ENCODE measurements at regions not wholly inside any gene's neighbourhood (a gene's known extent, or its start where the extent isn't known, plus 50 kb on each side); places are given as distances from the start of the nearest gene placed in this dataset.

- no peak for TF ChIP-seq CTCF (IDR thresholded peaks at IDR 0.05; ENCODE audit: low read depth, low read length, missing control alignments)
- no peak for DNase-seq
Measured at GRCh38 chr4:13266687-13267086, 217.5 kb downstream of the RAB28 start.

DNA sequence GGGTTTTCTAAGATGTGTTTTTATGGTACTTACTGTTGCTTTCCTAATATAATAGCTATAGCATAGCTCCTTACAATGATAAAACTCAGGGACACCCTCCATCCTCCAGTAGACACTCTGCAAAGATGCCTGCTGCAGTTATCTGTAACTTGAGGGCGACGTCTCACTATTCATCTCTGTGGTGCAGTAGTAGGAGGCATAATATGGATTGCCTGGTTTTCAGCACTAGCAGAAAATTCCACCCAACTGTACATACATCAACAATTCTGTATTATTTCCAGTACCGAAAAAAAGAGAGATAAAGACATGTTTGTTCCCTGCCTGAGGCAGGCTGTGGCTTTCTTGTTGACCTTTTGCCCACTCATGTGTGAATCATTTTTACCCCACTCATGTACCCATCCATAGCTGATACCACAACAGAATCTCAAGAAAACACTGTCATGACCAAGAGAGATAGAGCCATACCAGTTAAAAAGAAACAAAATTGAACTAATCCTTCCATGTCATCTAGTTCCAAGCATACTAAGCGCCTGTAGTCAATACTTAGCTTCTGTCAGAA lies 220.1 kb downstream of the RAB28 start:
- Histone ChIP-seq H3K27me3 (replicated peaks) (no peaks in the 10 kb centered on the region), H3K4me3 (ENCODE audit: low read depth, low read length) (no peak overlapping the region), H3K36me3 (replicated peaks) (no peaks in the 10 kb centered on the region), H3K27ac (no peak overlapping the region)
- in situ Hi-C loops (cut with HindIII; ENCODE audit: low pct_ligation_motif_present, low sequenced_read_pairs) = no loop called here
- DNase-seq = peak; percentile 9
- no peak for TF ChIP-seq CTCF (IDR thresholded peaks at IDR 0.05; ENCODE audit: low read depth, low read length, missing control alignments)

More at GRCh38 chr4:13266687-13267086, 217.5 kb downstream of the RAB28 start:
- H3K27me3 ChIP-seq (replicated peaks) = no peaks in the 10 kb centered on the region
- H3K36me3 ChIP-seq (replicated peaks) = no peaks in the 10 kb centered on the region
- no peak overlapping the region for H3K27ac ChIP-seq
- in situ Hi-C loops (cut with HindIII; ENCODE audit: low pct_ligation_motif_present, low sequenced_read_pairs) = no loop called here
- H3K4me3 ChIP-seq (ENCODE audit: low read depth, low read length) = no peak overlapping the region

DNA sequence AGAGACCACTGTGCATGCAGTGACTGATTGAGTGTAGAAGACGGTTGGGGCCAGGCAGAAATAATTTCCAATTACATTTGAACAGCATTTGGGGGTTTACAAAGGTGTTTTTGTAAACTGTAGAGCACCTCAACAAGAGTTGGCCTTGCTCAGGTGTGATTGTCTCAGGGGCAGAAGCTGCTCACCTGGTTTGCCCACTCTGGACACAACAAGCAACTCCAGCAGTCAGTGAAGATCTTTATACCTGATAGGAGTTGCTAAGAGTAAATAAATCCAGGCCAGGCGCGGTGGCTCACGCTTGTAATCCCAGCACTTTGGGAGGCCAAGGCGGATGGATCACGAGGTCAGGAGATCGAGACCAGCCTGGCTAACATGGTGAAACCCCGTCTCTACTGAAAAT lies 221.3 kb downstream of the RAB28 start:
- no peak for DNase-seq
- Histone ChIP-seq H3K27ac (no peak overlapping the region), H3K4me3 (ENCODE audit: low read depth, low read length) (no peak overlapping the region), H3K36me3 (replicated peaks) (no peaks in the 10 kb centered on the region), H3K27me3 (replicated peaks) (no peaks in the 10 kb centered on the region)
- in situ Hi-C loops (cut with HindIII; ENCODE audit: low pct_ligation_motif_present, low sequenced_read_pairs) = no loop called here
- no peak for TF ChIP-seq CTCF (IDR thresholded peaks at IDR 0.05; ENCODE audit: low read depth, low read length, missing control alignments)

- DNase-seq = no peak
- H3K27me3 ChIP-seq (replicated peaks) = no peaks in the 10 kb centered on the region
- no peaks in the 10 kb centered on the region for H3K36me3 ChIP-seq (replicated peaks)
- no peak overlapping the region for H3K4me3 ChIP-seq (ENCODE audit: low read depth, low read length)
- in situ Hi-C loops (cut with HindIII; ENCODE audit: low pct_ligation_motif_present, low sequenced_read_pairs) = no loop called here
- no peak for TF ChIP-seq CTCF (IDR thresholded peaks at IDR 0.05; ENCODE audit: low read depth, low read length, missing control alignments)
- H3K27ac ChIP-seq = no peak overlapping the region
Measured at GRCh38 chr4:13261486-13262257, 222.5 kb downstream of the RAB28 start.

DNA sequence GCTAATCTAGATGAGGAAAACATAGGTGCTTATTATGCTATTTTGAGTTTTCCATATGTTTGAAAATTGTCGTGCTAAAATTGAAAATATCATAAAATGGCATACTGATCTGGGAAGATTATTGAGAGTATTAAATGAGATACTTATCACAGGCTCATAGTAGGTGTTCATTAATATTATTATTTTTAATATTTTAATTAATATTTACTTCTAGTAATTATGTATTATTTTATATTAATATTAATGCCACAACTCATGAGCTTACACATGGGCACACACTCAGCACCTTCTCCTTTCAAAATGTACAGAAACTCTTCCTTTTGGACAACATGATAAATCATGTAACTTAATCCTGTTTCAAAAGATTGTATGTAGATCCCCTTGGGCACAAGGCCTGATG lies 223.6 kb downstream of the RAB28 start:
- no peak for TF ChIP-seq CTCF (IDR thresholded peaks at IDR 0.05; ENCODE audit: low read depth, low read length, missing control alignments)
- no peak overlapping the region for H3K4me3 ChIP-seq (ENCODE audit: low read depth, low read length)
- no peak for DNase-seq
- no peak overlapping the region for H3K27ac ChIP-seq
- H3K36me3 ChIP-seq (replicated peaks) = no peaks in the 10 kb centered on the region
- no peaks in the 10 kb centered on the region for H3K27me3 ChIP-seq (replicated peaks)
- in situ Hi-C loops (cut with HindIII; ENCODE audit: low pct_ligation_motif_present, low sequenced_read_pairs) = no loop called here
